T-cell (primary cell): ENCODE measurements at regions not wholly inside any gene's neighbourhood (a gene's known extent, or its start where the extent isn't known, plus 50 kb on each side); places are given as distances from the start of the nearest gene placed in this dataset.

Experiments used
- ATAC-seq, 4 experiments: fragments of 200-7000 bp in 3 of 4; fragments of 150-1000 bp in 1 of 4; cut with Tn5 transposase; replicated peaks in 1 of 4; 1 replicate in 3 of 4; 2 replicates in 1 of 4; pipeline ENCODE4 v1.10.0; 2021; ENCODE audit warnings: moderate library complexity in 3 of 4, mild to moderate bottlenecking in 2 of 4, moderate number of reproducible peaks in 1 of 4
- CTCF ChIA-PET, 2 donors: fragments of 300-600 bp; sonication (Branson Sonifier 250); formaldehyde crosslinking; loops; one replicate each; lab custom pipeline; 2022; ENCODE audit warnings: antibody characterized with exemption in 2 of 2; lab: Charles Lee
- POLR2A ChIA-PET, 2 donors: fragments of 300-600 bp; sonication (Branson Sonifier 250); formaldehyde crosslinking; loops; one replicate each; lab custom pipeline; 2022; ENCODE audit warnings: antibody characterized with exemption in 2 of 2; lab: Charles Lee
- DNase-seq, 35 experiments: peaks; one replicate each; pipeline versions ENCODE4 v3.0.0 to v3.0.0-alpha.2; 2013 to 2023
- H3K27ac ChIP-seq: one replicate; pipeline ENCODE4 v1.5.1; 2013; ENCODE audit warnings: low read length
- H3K27me3 ChIP-seq, 2 experiments: replicated peaks in 1 of 2; 1 replicate in 1 of 2; 2 replicates in 1 of 2; pipeline versions ENCODE4 v1.6.1 to v1.7.0; 2013; ENCODE audit warnings: low read length in 1 of 2, mixed read lengths in 1 of 2; ENCODE audit not compliant: control insufficient read depth in 2 of 2, insufficient read depth in 2 of 2; ENCODE audit errors: extremely low read depth in 1 of 2
- H3K36me3 ChIP-seq, 2 donors: 1 replicate in 1 of 2; 2 replicates in 1 of 2; pipeline versions ENCODE4 v1.6.1 to v1.7.0; 2013; ENCODE audit warnings: low read length in 1 of 2; ENCODE audit not compliant: control insufficient read depth in 2 of 2, insufficient read depth in 1 of 2; ENCODE audit errors: extremely low read depth in 1 of 2
- H3K4me1 ChIP-seq, 2 experiments: 1 replicate in 1 of 2; 2 replicates in 1 of 2; pipeline versions ENCODE4 v1.6.1 to v1.7.0; 2013; ENCODE audit warnings: low read length in 2 of 2, mixed read lengths in 1 of 2; ENCODE audit not compliant: insufficient read depth in 2 of 2, control insufficient read depth in 1 of 2; ENCODE audit errors: extremely low read depth in 1 of 2
- H3K4me3 ChIP-seq, 2 donors: 1 replicate in 1 of 2; 2 replicates in 1 of 2; pipeline versions ENCODE4 v1.5.1 to v1.7.0; 2013; ENCODE audit warnings: mild to moderate bottlenecking in 2 of 2, low read length in 1 of 2, moderate library complexity in 1 of 2; ENCODE audit not compliant: control insufficient read depth in 1 of 2; ENCODE audit errors: extremely low read depth in 1 of 2
- H3K9me3 ChIP-seq: 2 replicates; pipeline ENCODE4 v1.7.0; 2013
- H3K27ac Mint-ChIP-seq, 2 donors: one replicate each; pipeline ENCODE4 v1.8.0; 2020 to 2021; ENCODE audit warnings: mild to moderate bottlenecking in 2 of 2, mixed read lengths in 2 of 2
- H3K27me3 Mint-ChIP-seq, 2 donors: one replicate each; pipeline ENCODE4 v1.8.0; 2021 to 2022; ENCODE audit warnings: mixed read lengths in 2 of 2
- H3K36me3 Mint-ChIP-seq: one replicate; pipeline ENCODE4 v1.8.0; 2021; ENCODE audit warnings: mixed read lengths
- H3K4me1 Mint-ChIP-seq, 3 donors: one replicate each; pipeline ENCODE4 v1.8.0; 2020 to 2022; ENCODE audit warnings: mixed read lengths in 3 of 3, mild to moderate bottlenecking in 1 of 3
- H3K4me3 Mint-ChIP-seq, 3 donors: one replicate each; pipeline ENCODE4 v1.8.0; 2020 to 2022; ENCODE audit warnings: mild to moderate bottlenecking in 3 of 3, mixed read lengths in 3 of 3, moderate library complexity in 3 of 3
- H3K9me3 Mint-ChIP-seq, 3 donors: one replicate each; pipeline ENCODE4 v1.8.0; 2020 to 2022; ENCODE audit warnings: mixed read lengths in 3 of 3
- WGBS: methylation state at CpG from one replicate; pipeline ENCODE4 v1.1.5; 2013; ENCODE audit warnings: missing lambda C conversion rate; ENCODE audit not compliant: insufficient coverage; 5-methylcytosine and 5-hydroxymethylcytosine counted together

- Mint-ChIP-seq H3K27me3 (peaks cover 0 to 5% of the 10 kb centered on the region in 2 donors), H3K4me1 (peaks cover 0 to 11% (median 0%) of the 10 kb centered on the region in 3 donors), H3K9me3 (no peaks in the 10 kb centered on the region), H3K4me3 (no peak overlapping the region), H3K36me3 (no peaks in the 10 kb centered on the region), H3K27ac (no peak overlapping the region)
- ATAC-seq (no peak), DNase-seq (no peak)
- ChIA-PET POLR2A (interaction anchor here in 1 of 2 donors (0.6 kb wide), 1 partner anchor 232 kb away, joined by 3 read pairs; no protein-coding TSS in a partner anchor), CTCF (no interaction called here)
- 100% methylated on average over 1 of the region's 1 CpG for WGBS
- H3K36me3 ChIP-seq, result no peaks in the 10 kb centered on the region
- H3K4me3 ChIP-seq, result no peak overlapping the region
- no peak overlapping the region for H3K27ac ChIP-seq
- H3K4me1 ChIP-seq, result peaks cover 13 to 20% of the 10 kb centered on the region in 2 experiments
- H3K27me3 ChIP-seq, result peaks cover 0 to 15% of the 10 kb centered on the region in 2 experiments
- no peaks in the 10 kb centered on the region for H3K9me3 ChIP-seq
Observed at GRCh38 chr15:70302360-70302759, 204.6 kb upstream of the TLE3 start.

DNA sequence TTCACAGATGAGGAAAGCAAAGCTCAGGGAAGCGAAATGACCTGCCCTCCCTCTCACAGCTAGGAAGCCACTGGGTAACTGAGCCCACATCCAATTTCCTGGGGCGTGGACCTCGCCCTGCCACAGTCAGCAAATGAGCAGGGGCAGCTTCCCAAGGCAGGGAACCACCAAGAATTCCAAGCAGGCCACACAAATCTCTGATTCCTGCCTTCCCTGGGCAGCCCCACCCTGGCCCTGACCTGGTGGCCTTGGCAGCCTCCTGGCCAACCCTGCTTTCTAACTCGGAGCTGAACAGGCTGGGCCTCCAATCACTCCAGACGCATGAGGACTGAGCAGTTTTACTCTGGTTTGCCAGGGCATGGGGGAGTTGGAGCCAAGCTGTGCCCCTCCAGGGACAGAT is 203.7 kb upstream of the TLE3 start:
- Histone ChIP-seq H3K4me1 (peaks cover 13 to 20% of the 10 kb centered on the region in 2 experiments), H3K9me3 (no peaks in the 10 kb centered on the region), H3K4me3 (no peak overlapping the region), H3K27me3 (peaks cover 0 to 15% of the 10 kb centered on the region in 2 experiments), H3K36me3 (no peaks in the 10 kb centered on the region), H3K27ac (no peak overlapping the region)
- ChIA-PET CTCF (no interaction called here), POLR2A (no interaction called here)
- no peak overlapping the region for H3K4me3 Mint-ChIP-seq
- no peaks in the 10 kb centered on the region for H3K36me3 Mint-ChIP-seq
- no peak for DNase-seq
- no peak for ATAC-seq
- WGBS, result 89% methylated on average over 5 of the region's 5 CpGs
- H3K27ac Mint-ChIP-seq, result no peak overlapping the region
- no peaks in the 10 kb centered on the region for H3K27me3 Mint-ChIP-seq
- peaks cover 0 to 11% (median 6%) of the 10 kb centered on the region in 3 donors for H3K4me1 Mint-ChIP-seq
- no peaks in the 10 kb centered on the region for H3K9me3 Mint-ChIP-seq

DNA sequence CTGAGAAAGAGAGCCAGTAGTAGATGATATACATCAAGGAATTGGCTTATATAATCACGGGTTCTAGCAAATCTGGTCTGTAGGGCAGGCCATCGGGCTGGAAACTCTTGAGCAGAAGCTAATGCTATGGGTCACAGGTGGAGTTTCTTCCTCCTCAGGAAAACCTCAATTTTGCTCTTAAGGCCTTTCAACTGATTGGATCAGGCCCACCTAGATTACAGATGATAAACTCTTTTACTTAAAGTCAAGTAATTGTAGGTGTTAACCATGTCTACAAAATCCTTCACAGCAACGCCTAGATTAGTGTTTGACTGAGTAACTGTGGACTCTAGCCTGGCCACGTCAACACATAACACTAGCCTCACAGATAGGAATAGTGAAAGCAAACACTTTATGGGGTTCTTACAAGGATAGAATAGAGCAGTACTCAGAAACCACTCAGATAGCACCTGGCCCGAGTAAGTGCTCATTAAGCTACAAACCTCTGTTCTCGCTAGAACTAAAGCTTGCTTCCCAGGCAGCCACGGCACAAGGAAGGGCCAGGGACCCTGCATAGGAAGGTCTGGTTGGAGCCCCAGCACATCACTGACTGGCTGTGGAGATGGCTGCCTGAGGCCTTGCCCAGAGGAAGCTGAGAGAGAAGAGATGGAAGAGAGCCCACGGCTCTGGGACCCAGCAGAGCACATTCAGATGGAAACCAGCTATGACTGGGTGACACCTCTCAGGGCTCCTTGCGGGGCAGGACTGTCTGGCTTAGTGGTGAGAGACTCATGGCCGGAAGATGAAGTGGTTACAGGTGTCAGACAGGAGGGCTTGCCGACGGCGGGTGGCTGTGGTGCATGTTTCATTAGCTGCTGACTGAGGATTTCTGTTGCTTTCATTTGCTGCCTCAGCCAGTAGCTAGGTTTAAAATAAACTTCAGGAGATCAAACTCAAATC is 202.5 kb upstream of the TLE3 start:
- ChIA-PET CTCF (interaction anchor here in 1 of 2 donors (0.6 kb wide), 1 partner anchor 36 kb away, joined by 3 read pairs; no protein-coding TSS in a partner anchor), POLR2A (interaction anchor here (0.5 to 0.6 kb wide), 2 partner anchors 139 to 1032 kb away, joined by 3 read pairs; no protein-coding TSS in a partner anchor)
- Histone ChIP-seq H3K9me3 (no peaks in the 10 kb centered on the region), H3K27ac (no peak overlapping the region), H3K36me3 (no peaks in the 10 kb centered on the region), H3K4me3 (no peak overlapping the region), H3K4me1 (peaks cover 13 to 20% of the 10 kb centered on the region in 2 experiments), H3K27me3 (peaks cover 0 to 15% of the 10 kb centered on the region in 2 experiments)
- Mint-ChIP-seq H3K9me3 (no peaks in the 10 kb centered on the region), H3K4me3 (peak overlapping the region; percentile 18 to 52 (median 19)), H3K27ac (peak overlapping the region; percentile 70 to 73), H3K4me1 (peaks cover 3 to 11% (median 11%) of the 10 kb centered on the region in 3 donors), H3K27me3 (no peaks in the 10 kb centered on the region), H3K36me3 (no peaks in the 10 kb centered on the region)
- ATAC-seq (peak; percentile 94 to 99 (median 98)), DNase-seq (peak; percentile 24 to 83 (median 61))
- 15% methylated on average over 9 of the region's 13 CpGs for WGBS

DNA sequence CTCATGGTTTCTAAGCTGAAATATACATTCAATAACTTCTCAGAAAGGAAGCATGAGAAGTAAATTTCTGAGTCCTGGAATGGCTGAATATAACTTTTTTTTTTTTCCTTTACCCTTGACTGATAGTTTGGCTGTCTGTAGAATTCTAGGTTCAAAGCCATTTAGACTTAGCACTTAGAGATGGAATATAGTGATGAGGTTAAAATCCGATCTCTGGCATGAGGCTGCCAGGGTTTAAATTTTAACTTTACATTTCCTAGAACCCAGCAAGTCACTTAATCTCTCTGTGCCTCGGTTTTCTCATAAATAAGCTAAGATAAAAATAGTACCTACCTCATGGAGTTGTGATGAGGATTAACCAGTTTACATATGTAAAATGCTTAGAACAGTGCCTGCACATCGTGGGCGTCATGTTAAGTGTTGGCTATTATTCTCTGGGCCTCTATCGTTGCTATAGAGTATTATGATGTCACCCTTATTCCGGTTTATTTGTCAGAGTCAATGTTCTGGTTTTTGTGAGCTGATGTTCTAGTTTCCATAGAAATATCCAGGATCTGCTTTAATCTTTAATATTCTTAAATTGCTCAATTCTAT is 199.8 kb upstream of the TLE3 start:
- CTCF ChIA-PET, result no interaction called here
- Histone ChIP-seq H3K27ac (no peak overlapping the region), H3K36me3 (no peaks in the 10 kb centered on the region), H3K4me1 (peaks cover 13 to 20% of the 10 kb centered on the region in 2 experiments), H3K27me3 (peaks cover 0 to 10% of the 10 kb centered on the region in 2 experiments), H3K4me3 (no peak overlapping the region), H3K9me3 (no peaks in the 10 kb centered on the region)
- DNase-seq (no peak), ATAC-seq (no peak)
- Mint-ChIP-seq H3K4me1 (peaks cover 3 to 11% (median 11%) of the 10 kb centered on the region in 3 donors), H3K27ac (no peak overlapping the region), H3K27me3 (no peaks in the 10 kb centered on the region), H3K36me3 (no peaks in the 10 kb centered on the region), H3K4me3 (no peak overlapping the region), H3K9me3 (no peaks in the 10 kb centered on the region)
- POLR2A ChIA-PET, result no interaction called here
- no CpG with 5 or more reads among the region's 6 CpGs for WGBS

DNA sequence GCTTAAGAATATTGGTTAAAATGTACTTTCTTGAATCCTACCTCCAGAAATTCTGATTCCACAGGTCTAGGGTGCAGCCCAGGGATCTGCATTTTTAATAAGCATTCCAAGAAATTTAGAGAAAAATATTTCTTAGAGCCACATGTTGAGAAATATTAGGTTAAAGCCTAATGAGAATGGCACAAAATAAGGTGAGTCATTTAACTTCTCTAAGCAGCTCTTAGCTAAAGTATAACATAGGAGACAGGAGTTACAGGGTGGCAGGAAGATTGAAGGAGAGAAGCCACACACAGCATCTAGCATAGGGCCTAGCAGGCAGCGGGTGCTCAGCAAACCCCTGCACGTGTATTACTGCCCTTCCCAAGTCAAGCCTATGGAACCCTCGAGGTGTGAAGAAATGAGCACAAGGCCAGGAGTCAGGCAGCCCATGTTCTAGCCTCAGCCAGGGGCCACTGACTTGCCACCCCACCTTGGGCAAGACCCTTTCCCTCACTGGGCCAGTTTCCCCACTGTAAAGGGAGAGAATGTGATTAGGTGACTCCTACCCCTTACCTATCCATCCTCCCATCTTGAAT is 197.1 kb upstream of the TLE3 start:
- no peaks in the 10 kb centered on the region for H3K9me3 ChIP-seq
- 90% methylated on average over 3 of the region's 3 CpGs for WGBS
- Mint-ChIP-seq H3K9me3 (no peaks in the 10 kb centered on the region), H3K27ac (no peak overlapping the region), H3K27me3 (no peaks in the 10 kb centered on the region), H3K36me3 (no peaks in the 10 kb centered on the region), H3K4me3 (no peak overlapping the region), H3K4me1 (peaks cover 0 to 11% (median 3%) of the 10 kb centered on the region in 3 donors)
- POLR2A ChIA-PET, result no interaction called here
- ATAC-seq, result no peak
- H3K27me3 ChIP-seq, result no peaks in the 10 kb centered on the region
- no peak overlapping the region for H3K4me3 ChIP-seq
- CTCF ChIA-PET, result no interaction called here
- no peaks in the 10 kb centered on the region for H3K36me3 ChIP-seq
- no peak for DNase-seq
- no peak overlapping the region for H3K27ac ChIP-seq
- H3K4me1 ChIP-seq, result no peaks in the 10 kb centered on the region
